Medulla oblongata (tissue), 1 donor: ENCODE measurements at regions not wholly inside any gene's neighbourhood (a gene's known extent, or its start where the extent isn't known, plus 50 kb on each side); places are given as distances from the start of the nearest gene placed in this dataset.

Experiments
- DNase-seq: peaks from one replicate; pipeline ENCODE4 v3.0.0-alpha.2; 2015; ENCODE audit errors: extremely low spot score

GRCh38 chr7:110007320-110008063 is 1083.4 kb upstream of the LRRN3 start:
- no peak for DNase-seq

GRCh38 chr7:110010359-110010758 is 1080.6 kb upstream of the LRRN3 start:
- no peak for DNase-seq

- no peak for DNase-seq
Observed at GRCh38 chr7:110017405-110017804, 1073.5 kb upstream of the LRRN3 start.

- DNase-seq = no peak
Observed at GRCh38 chr7:110027385-110027784, 1063.5 kb upstream of the LRRN3 start.

GRCh38 chr7:110043519-110043918 is 1047.4 kb upstream of the LRRN3 start:
- DNase-seq = no peak

- DNase-seq = no peak
Observed at GRCh38 chr7:110050785-110051184, 1040.1 kb upstream of the LRRN3 start.

GRCh38 chr7:110051372-110051771 is 1039.6 kb upstream of the LRRN3 start:
- no peak for DNase-seq

- no peak for DNase-seq
Observed at GRCh38 chr7:110056331-110056730, 1034.6 kb upstream of the LRRN3 start.

GRCh38 chr7:110058401-110058800 is 1032.5 kb upstream of the LRRN3 start:
- no peak for DNase-seq

- no peak for DNase-seq
Observed at GRCh38 chr7:110061387-110061786, 1029.5 kb upstream of the LRRN3 start.

- DNase-seq = no peak
Observed at GRCh38 chr7:110065121-110065520, 1025.8 kb upstream of the LRRN3 start.

GRCh38 chr7:110066843-110067242 is 1024.1 kb upstream of the LRRN3 start:
- no peak for DNase-seq

- no peak for DNase-seq
Observed at GRCh38 chr7:110071192-110071591, 1019.7 kb upstream of the LRRN3 start.

- no peak for DNase-seq
Observed at GRCh38 chr7:110075450-110075849, 1015.5 kb upstream of the LRRN3 start.

- no peak for DNase-seq
Observed at GRCh38 chr7:110076194-110076593, 1014.7 kb upstream of the LRRN3 start.

GRCh38 chr7:110084181-110084807 is 1006.6 kb upstream of the LRRN3 start:
- no peak for DNase-seq

- DNase-seq = peak; percentile 13
Observed at GRCh38 chr7:110090110-110090820, 1000.7 kb upstream of the LRRN3 start.

- no peak for DNase-seq
Observed at GRCh38 chr7:110095372-110096052, 995.4 kb upstream of the LRRN3 start.

GRCh38 chr7:110104243-110104642 is 986.7 kb upstream of the LRRN3 start:
- no peak for DNase-seq

- no peak for DNase-seq
Observed at GRCh38 chr7:110105307-110105706, 985.6 kb upstream of the LRRN3 start.

GRCh38 chr7:110105840-110106239 is 985.1 kb upstream of the LRRN3 start:
- no peak for DNase-seq

GRCh38 chr7:110119883-110120581 is 970.9 kb upstream of the LRRN3 start:
- no peak for DNase-seq
